ENCODE measurements at regions not wholly inside any gene's neighbourhood (a gene's known extent, or its start where the extent isn't known, plus 50 kb on each side); places are given as distances from the start of the nearest gene placed in this dataset.

GRCh38 chr6:77403424-77403823, 59.9 kb downstream of the HTR1B start:
- intact Hi-C loops (cut with DNase I; ENCODE audit: low total_unique reads): no loop called here
- TF ChIP-seq POLR2A (IDR thresholded peaks at IDR 0.05): no peak
- no peak for TF ChIP-seq CTCF (IDR thresholded peaks at IDR 0.05 in 4 of 5, conservative IDR thresholded peaks at IDR 0.05 in 1 of 5)
- H3K27ac ChIP-seq: no peak overlapping the region

GRCh38 chr6:77401231-77401630, 62.1 kb downstream of the HTR1B start:
- no peaks in the 10 kb centered on the region for H3K36me3 ChIP-seq
- no peak overlapping the region for H3K4me3 ChIP-seq
- no peaks in the 10 kb centered on the region for H3K27me3 ChIP-seq
- in situ Hi-C loops (cut with MboI; ENCODE audit: low sequenced_read_pairs in 4 of 4) (no loop called here), intact Hi-C loops (cut with DNase I; ENCODE audit: low total_unique reads) (no loop called here)
- no peak for TF ChIP-seq CTCF (IDR thresholded peaks at IDR 0.05 in 4 of 5, conservative IDR thresholded peaks at IDR 0.05 in 1 of 5)
- no peak for TF ChIP-seq POLR2A (IDR thresholded peaks at IDR 0.05)
- H3K9me3 ChIP-seq: no peaks in the 10 kb centered on the region
- H3K27ac ChIP-seq: no peak overlapping the region
- no peaks in the 10 kb centered on the region for H3K4me1 ChIP-seq
- no peak for ATAC-seq
- no peak for DNase-seq

More at GRCh38 chr6:77403424-77403823, 59.9 kb downstream of the HTR1B start:
- Histone ChIP-seq H3K36me3 (no peaks in the 10 kb centered on the region), H3K4me3 (no peak overlapping the region), H3K9me3 (no peaks in the 10 kb centered on the region), H3K4me1 (no peaks in the 10 kb centered on the region), H3K27me3 (no peaks in the 10 kb centered on the region)
- in situ Hi-C loops (cut with MboI; ENCODE audit: low sequenced_read_pairs in 4 of 4): no loop called here
- no peak for ATAC-seq
- DNase-seq: no peak

GRCh38 chr6:77397561-77397960, 65.7 kb downstream of the HTR1B start:
- Histone ChIP-seq H3K4me1 (no peaks in the 10 kb centered on the region), H3K9me3 (no peaks in the 10 kb centered on the region), H3K36me3 (no peaks in the 10 kb centered on the region), H3K27ac (no peak overlapping the region), H3K4me3 (no peak overlapping the region), H3K27me3 (no peaks in the 10 kb centered on the region)
- in situ Hi-C loops (cut with MboI; ENCODE audit: low sequenced_read_pairs in 4 of 4): no loop called here
- intact Hi-C loops (cut with DNase I; ENCODE audit: low total_unique reads): no loop called here
- TF ChIP-seq POLR2A (IDR thresholded peaks at IDR 0.05): no peak
- ATAC-seq (no peak), DNase-seq (no peak)

- in situ Hi-C loops (cut with MboI; ENCODE audit: low sequenced_read_pairs in 4 of 4) (no loop called here), intact Hi-C loops (cut with DNase I; ENCODE audit: low total_unique reads) (no loop called here)
- no peaks in the 10 kb centered on the region for H3K4me1 ChIP-seq
- H3K9me3 ChIP-seq: no peaks in the 10 kb centered on the region
- no peaks in the 10 kb centered on the region for H3K36me3 ChIP-seq
- no peak overlapping the region for H3K27ac ChIP-seq
- no peak for TF ChIP-seq POLR2A (IDR thresholded peaks at IDR 0.05)
- no peak overlapping the region for H3K4me3 ChIP-seq
- no peaks in the 10 kb centered on the region for H3K27me3 ChIP-seq
- DNase-seq: no peak
- no peak for ATAC-seq
Observed at GRCh38 chr6:77389402-77389801, 73.9 kb downstream of the HTR1B start.

GRCh38 chr6:77383026-77383425, 80.3 kb downstream of the HTR1B start:
- ATAC-seq: no peak
- intact Hi-C loops (cut with DNase I; ENCODE audit: low total_unique reads): no loop called here
- H3K36me3 ChIP-seq: no peaks in the 10 kb centered on the region
- H3K9me3 ChIP-seq: no peaks in the 10 kb centered on the region
- TF ChIP-seq CTCF (IDR thresholded peaks at IDR 0.05 in 4 of 5, conservative IDR thresholded peaks at IDR 0.05 in 1 of 5) (no peak), POLR2A (IDR thresholded peaks at IDR 0.05) (no peak)
- no peak overlapping the region for H3K27ac ChIP-seq
- no peaks in the 10 kb centered on the region for H3K27me3 ChIP-seq
- no peak overlapping the region for H3K4me3 ChIP-seq
- in situ Hi-C loops (cut with MboI; ENCODE audit: low sequenced_read_pairs in 4 of 4): no loop called here
- no peak for DNase-seq
- no peaks in the 10 kb centered on the region for H3K4me1 ChIP-seq

GRCh38 chr6:77373955-77374354, 89.3 kb downstream of the HTR1B start:
- intact Hi-C loops (cut with DNase I; ENCODE audit: low total_unique reads) (no loop called here), in situ Hi-C loops (cut with MboI; ENCODE audit: low sequenced_read_pairs in 4 of 4) (no loop called here)
- H3K4me1 ChIP-seq: no peaks in the 10 kb centered on the region
- DNase-seq (no peak), ATAC-seq (no peak)
- no peak overlapping the region for H3K27ac ChIP-seq
- no peaks in the 10 kb centered on the region for H3K36me3 ChIP-seq
- H3K27me3 ChIP-seq: no peaks in the 10 kb centered on the region
- no peaks in the 10 kb centered on the region for H3K9me3 ChIP-seq
- TF ChIP-seq POLR2A (IDR thresholded peaks at IDR 0.05): no peak
- no peak for TF ChIP-seq CTCF (IDR thresholded peaks at IDR 0.05 in 4 of 5, conservative IDR thresholded peaks at IDR 0.05 in 1 of 5)
- H3K4me3 ChIP-seq: no peak overlapping the region

Measured in gastrocnemius medialis (tissue), 4 donors.